ENCODE measurements at regions not wholly inside any gene's neighbourhood (a gene's known extent, or its start where the extent isn't known, plus 50 kb on each side); places are given as distances from the start of the nearest gene placed in this dataset.

GRCh38 chr20:4468114-4468513 is 218.1 kb upstream of the PRNP start:
- Histone ChIP-seq H3K27ac (ENCODE audit: low read depth, low read length) (no peak overlapping the region), H2BK20ac (ENCODE audit: low read length) (no peak overlapping the region), H2BK15ac (ENCODE audit: low read length) (no peak overlapping the region), H2BK12ac (ENCODE audit: low read depth, low read length) (no peak overlapping the region), H3K23me2 (ENCODE audit: low read depth, low read length) (no peaks in the 10 kb centered on the region), H3K9ac (replicated peaks in 1 of 4; ENCODE audit: extremely low read depth in 1 of 4, low read depth in 3 of 4, low read length in 3 of 4) (no peak overlapping the region), H2BK5ac (ENCODE audit: low read depth, low read length) (no peak overlapping the region), H2BK120ac (replicated peaks; ENCODE audit: low read depth, low read length) (no peak overlapping the region), H3K4me3 (ENCODE audit: extremely low read depth in 1 of 4, insufficient read depth in 2 of 4, low read depth in 3 of 4, low read length in 4 of 4) (no peak overlapping the region), H4K5ac (ENCODE audit: insufficient read length, low read depth, low read length) (no peak overlapping the region), H4K91ac (replicated peaks; ENCODE audit: insufficient read length, low read length) (no peak overlapping the region), H3K79me2 (ENCODE audit: control insufficient read depth in 1 of 2, insufficient read depth in 2 of 2, low read length in 2 of 2) (no peaks in the 10 kb centered on the region), H3K4me2 (ENCODE audit: insufficient read depth in 1 of 2, low read depth in 2 of 2, low read length in 2 of 2) (no peak overlapping the region), H2AK5ac (ENCODE audit: low read depth, low read length) (no peak overlapping the region), H4K20me1 (replicated peaks in 1 of 2; ENCODE audit: control insufficient read depth in 1 of 2, insufficient read depth in 2 of 2, low read length in 2 of 2) (no peaks in the 10 kb centered on the region), H3K4ac (replicated peaks; ENCODE audit: insufficient read length, low read depth, low read length) (no peak overlapping the region), H3K56ac (replicated peaks; ENCODE audit: insufficient read length, low read depth, low read length) (no peak overlapping the region), H3K23ac (ENCODE audit: insufficient read length) (no peak overlapping the region), H3K18ac (ENCODE audit: extremely low read depth, low read length) (no peak overlapping the region), H3K9me3 (ENCODE audit: insufficient read depth in 2 of 2, low read depth in 1 of 2, low read length in 1 of 2) (no peaks in the 10 kb centered on the region), H3K27me3 (replicated peaks in 1 of 4; ENCODE audit: control insufficient read depth in 3 of 4, extremely low read depth in 1 of 4, insufficient read depth in 3 of 4, low read length in 3 of 4) (no peaks in the 10 kb centered on the region; a peak in 1 of 7 replicates), H3K4me1 (replicated peaks in 1 of 4; ENCODE audit: control insufficient read depth in 3 of 4, insufficient read depth in 4 of 4, low read length in 3 of 4) (no peaks in the 10 kb centered on the region), H3K79me1 (ENCODE audit: low read depth, low read length) (no peaks in the 10 kb centered on the region), H3K14ac (ENCODE audit: insufficient read length) (no peak overlapping the region), H4K8ac (ENCODE audit: extremely low read depth, insufficient read depth, low read length) (no peak overlapping the region), H2AFZ (ENCODE audit: low read length) (no peak overlapping the region), H3K36me3 (ENCODE audit: control insufficient read depth in 2 of 4, insufficient read depth in 4 of 4, low read length in 3 of 4) (no peaks in the 10 kb centered on the region)
- DNase-seq (ENCODE audit: low read depth in 1 of 2, low spot score in 2 of 2) (no peak), FAIRE-seq (no peak)
- ChIA-PET POLR2A (ENCODE audit: partially characterized antibody) (interaction anchor here (0.9 kb wide), 1 partner anchor 8 kb away, joined by 3 read pairs; no protein-coding TSS in a partner anchor), CTCF (ENCODE audit: partially characterized antibody) (no interaction called here)
- 71% methylated on average over 1 of the region's 1 CpG; no CpG with 5 or more reads in 1 of the 2 experiments for WGBS, 2 experiments (ENCODE audit: extremely low coverage in 1 of 2, insufficient coverage in 1 of 2, insufficient read length in 1 of 2, insufficient replicate concordance in 2 of 2, low coverage in 1 of 2, low lambda C conversion rate in 2 of 2, missing lambda C conversion rate in 1 of 2)
- TF ChIP-seq JUN (IDR thresholded peaks at IDR 0.05; ENCODE audit: low read depth, low read length) (no peak), SIN3A (conservative IDR thresholded peaks at IDR 0.05 in 1 of 2, IDR thresholded peaks at IDR 0.05 in 1 of 2; ENCODE audit: low read depth in 1 of 2, low read length in 2 of 2) (no peak), CHD1 (IDR thresholded peaks at IDR 0.05; ENCODE audit: low read depth, low read length) (no peak), TAF1 (IDR thresholded peaks at IDR 0.05; ENCODE audit: low read depth, low read length) (no peak), TAF7 (optimal IDR thresholded peaks at IDR 0.05; ENCODE audit: borderline replicate concordance, low read depth, low read length) (no peak), EZH2 (IDR thresholded peaks at IDR 0.05; ENCODE audit: low read depth, low read length, severe bottlenecking) (no peak), JUND (IDR thresholded peaks at IDR 0.05; ENCODE audit: low read length) (no peak), E2F6 (IDR thresholded peaks at IDR 0.05) (no peak), EP300 (IDR thresholded peaks at IDR 0.05; ENCODE audit: borderline replicate concordance in 1 of 2, low read depth in 2 of 2, low read length in 2 of 2) (no peak), CTBP2 (IDR thresholded peaks at IDR 0.05; ENCODE audit: borderline replicate concordance, insufficient read depth, insufficient read length, low read length) (no peak), TEAD4 (IDR thresholded peaks at IDR 0.05; ENCODE audit: low read depth, low read length) (no peak), CHD2 (IDR thresholded peaks at IDR 0.05; ENCODE audit: low read length) (no peak), NANOG (IDR thresholded peaks at IDR 0.05; ENCODE audit: insufficient read depth, low read depth, low read length, poor library complexity, severe bottlenecking) (no peak), BRCA1 (IDR thresholded peaks at IDR 0.05; ENCODE audit: low read depth, low read length) (no peak)

All from H1 (cell line).